ENCODE measurements at regions not wholly inside any gene's neighbourhood (a gene's known extent, or its start where the extent isn't known, plus 50 kb on each side); places are given as distances from the start of the nearest gene placed in this dataset.

GRCh38 chr15:31258260-31258659 lies 68.4 kb upstream of the KLF13 start:
- TF ChIP-seq POLR2AphosphoS5 (IDR thresholded peaks at IDR 0.05; ENCODE audit: insufficient read depth, low read depth, low read length) (no peak), MAX (IDR thresholded peaks at IDR 0.05; ENCODE audit: insufficient read depth, insufficient read length) (no peak), POLR2A (IDR thresholded peaks at IDR 0.05; ENCODE audit: low read depth, low read length) (no peak), CTCF (IDR thresholded peaks at IDR 0.05; ENCODE audit: extremely low read depth in 1 of 2, insufficient read depth in 1 of 2, low read depth in 1 of 2, low read length in 2 of 2) (no peak), JUN (IDR thresholded peaks at IDR 0.05; ENCODE audit: borderline replicate concordance, insufficient read depth, insufficient read length, low read depth) (no peak), EZH2 (IDR thresholded peaks at IDR 0.05; ENCODE audit: borderline replicate concordance, low read depth, low read length, severe bottlenecking) (no peak), GATA2 (IDR thresholded peaks at IDR 0.05; ENCODE audit: insufficient read depth, insufficient read length, low read depth, low read length) (no peak), MYC (IDR thresholded peaks at IDR 0.05; ENCODE audit: low read depth, low read length) (no peak)
